Hepatocyte (in vitro differentiated cells): ENCODE measurements at regions not wholly inside any gene's neighbourhood (a gene's known extent, or its start where the extent isn't known, plus 50 kb on each side); places are given as distances from the start of the nearest gene placed in this dataset.

Experiments
- EZH2phosphoT487 ChIP-seq: fragments of 200-600 bp; sonication (generic); IDR thresholded peaks from one replicate; pipeline ENCODE4 v1.6.1; 2018; ENCODE audit warnings: antibody characterized with exemption, mild to moderate bottlenecking, low read depth, moderate library complexity; ENCODE audit not compliant: unreplicated experiment, severe bottlenecking
- TF ChIP-seq, protein P1 (sequence below): fragments of 200-600 bp; sonication (generic); IDR thresholded peaks from 2 replicates; pipeline ENCODE4 v1.5.1; 2016; ENCODE audit warnings: antibody characterized with exemption, mild to moderate bottlenecking; ENCODE audit not compliant: poor library complexity

DNA sequence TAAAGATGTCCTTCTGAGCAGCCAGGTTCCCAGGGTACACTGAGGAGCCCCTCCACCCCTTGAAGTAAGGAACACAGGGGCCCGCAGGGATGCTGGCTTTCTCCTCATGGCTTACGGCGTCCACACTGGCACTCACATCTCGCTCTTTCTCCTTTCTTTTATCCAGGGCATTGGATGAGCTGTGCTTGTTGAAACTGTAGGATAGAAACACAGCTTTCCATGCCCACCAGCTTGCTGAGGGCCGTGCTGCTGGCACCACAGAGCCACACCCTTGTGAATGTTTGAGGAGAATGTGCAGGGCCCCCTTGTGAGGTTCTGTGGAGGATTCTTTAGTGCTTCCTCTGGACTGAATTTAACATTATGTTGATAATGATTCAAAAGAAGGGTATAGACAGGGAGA is 51.7 kb upstream of the B3GAT1 start:
- TF ChIP-seq, protein P1, sequence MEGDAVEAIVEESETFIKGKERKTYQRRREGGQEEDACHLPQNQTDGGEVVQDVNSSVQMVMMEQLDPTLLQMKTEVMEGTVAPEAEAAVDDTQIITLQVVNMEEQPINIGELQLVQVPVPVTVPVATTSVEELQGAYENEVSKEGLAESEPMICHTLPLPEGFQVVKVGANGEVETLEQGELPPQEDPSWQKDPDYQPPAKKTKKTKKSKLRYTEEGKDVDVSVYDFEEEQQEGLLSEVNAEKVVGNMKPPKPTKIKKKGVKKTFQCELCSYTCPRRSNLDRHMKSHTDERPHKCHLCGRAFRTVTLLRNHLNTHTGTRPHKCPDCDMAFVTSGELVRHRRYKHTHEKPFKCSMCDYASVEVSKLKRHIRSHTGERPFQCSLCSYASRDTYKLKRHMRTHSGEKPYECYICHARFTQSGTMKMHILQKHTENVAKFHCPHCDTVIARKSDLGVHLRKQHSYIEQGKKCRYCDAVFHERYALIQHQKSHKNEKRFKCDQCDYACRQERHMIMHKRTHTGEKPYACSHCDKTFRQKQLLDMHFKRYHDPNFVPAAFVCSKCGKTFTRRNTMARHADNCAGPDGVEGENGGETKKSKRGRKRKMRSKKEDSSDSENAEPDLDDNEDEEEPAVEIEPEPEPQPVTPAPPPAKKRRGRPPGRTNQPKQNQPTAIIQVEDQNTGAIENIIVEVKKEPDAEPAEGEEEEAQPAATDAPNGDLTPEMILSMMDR: no peak
- no peak for TF ChIP-seq EZH2phosphoT487
